ENCODE measurements at regions not wholly inside any gene's neighbourhood (a gene's known extent, or its start where the extent isn't known, plus 50 kb on each side); places are given as distances from the start of the nearest gene placed in this dataset.

DNA sequence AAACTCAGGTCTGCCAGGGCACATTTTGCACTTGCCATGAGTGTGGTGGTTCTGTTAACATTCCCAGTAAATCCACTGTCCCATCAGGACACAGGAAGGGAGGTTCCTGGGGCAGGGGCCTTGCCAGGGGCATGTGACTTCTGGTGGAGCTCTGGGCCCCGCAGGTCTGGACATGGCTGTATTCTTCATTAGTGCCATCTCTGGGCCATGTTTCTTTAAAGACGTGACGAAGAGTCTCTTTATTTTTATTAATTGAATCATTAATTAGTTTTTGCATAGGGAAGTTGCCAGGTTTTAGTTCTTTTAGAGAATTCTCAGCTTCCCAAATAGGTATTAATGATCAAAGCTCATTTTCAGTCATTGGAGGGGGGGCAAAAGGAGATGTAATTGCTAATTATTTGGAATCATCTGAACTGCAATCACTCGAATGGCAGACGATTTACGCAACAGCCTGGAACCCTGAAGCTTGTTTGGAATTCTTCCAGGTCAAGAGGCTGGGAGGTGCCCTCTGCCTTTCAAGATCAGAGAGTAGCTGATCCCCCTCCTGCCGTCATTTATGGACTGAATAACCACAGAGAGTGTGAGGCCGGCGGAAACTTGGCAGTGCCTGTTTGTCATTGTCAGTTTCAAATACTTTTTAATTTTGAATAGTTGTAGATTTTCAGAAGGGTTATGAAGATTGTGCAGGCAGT lies 106.2 kb downstream of the RTP5 start:
- Histone ChIP-seq H3K27me3 (ENCODE audit: control insufficient read depth, insufficient read depth, low read length) (no peaks in the 10 kb centered on the region), H3K9me3 (ENCODE audit: control insufficient read depth, insufficient read depth, low read length) (no peaks in the 10 kb centered on the region), H3K4me3 (ENCODE audit: low read depth, low read length) (no peak overlapping the region), H3K4me1 (ENCODE audit: control insufficient read depth, insufficient read depth, low read length) (no peaks in the 10 kb centered on the region), H3K36me3 (ENCODE audit: control insufficient read depth, insufficient read depth, low read length) (no peaks in the 10 kb centered on the region), H3K9ac (ENCODE audit: low read depth, low read length) (no peak overlapping the region), H3K27ac (ENCODE audit: low read depth, low read length) (no peak overlapping the region)

DNA sequence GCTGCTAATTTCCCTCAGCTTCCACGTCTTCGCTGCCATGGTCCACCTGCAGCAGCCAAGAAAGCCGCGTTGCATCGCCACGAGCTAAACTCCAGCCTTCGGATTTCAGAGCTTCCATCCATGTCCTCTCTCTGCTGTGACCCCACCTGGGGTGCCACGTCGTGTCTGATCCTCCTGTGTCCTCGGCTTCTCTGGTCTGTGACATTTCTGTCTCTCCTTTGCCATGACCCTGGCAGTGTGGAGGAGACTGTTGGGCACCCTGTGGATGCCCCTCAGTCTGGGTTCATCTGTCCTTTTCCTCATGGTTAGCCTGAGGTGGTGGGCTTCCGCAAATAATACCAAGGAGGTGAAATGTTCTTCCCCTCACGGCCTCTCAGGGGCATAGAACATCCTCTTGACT lies 106.8 kb downstream of the RTP5 start:
- H3K27ac ChIP-seq (ENCODE audit: low read depth, low read length): no peak overlapping the region
- no peaks in the 10 kb centered on the region for H3K36me3 ChIP-seq (ENCODE audit: control insufficient read depth, insufficient read depth, low read length)

DNA sequence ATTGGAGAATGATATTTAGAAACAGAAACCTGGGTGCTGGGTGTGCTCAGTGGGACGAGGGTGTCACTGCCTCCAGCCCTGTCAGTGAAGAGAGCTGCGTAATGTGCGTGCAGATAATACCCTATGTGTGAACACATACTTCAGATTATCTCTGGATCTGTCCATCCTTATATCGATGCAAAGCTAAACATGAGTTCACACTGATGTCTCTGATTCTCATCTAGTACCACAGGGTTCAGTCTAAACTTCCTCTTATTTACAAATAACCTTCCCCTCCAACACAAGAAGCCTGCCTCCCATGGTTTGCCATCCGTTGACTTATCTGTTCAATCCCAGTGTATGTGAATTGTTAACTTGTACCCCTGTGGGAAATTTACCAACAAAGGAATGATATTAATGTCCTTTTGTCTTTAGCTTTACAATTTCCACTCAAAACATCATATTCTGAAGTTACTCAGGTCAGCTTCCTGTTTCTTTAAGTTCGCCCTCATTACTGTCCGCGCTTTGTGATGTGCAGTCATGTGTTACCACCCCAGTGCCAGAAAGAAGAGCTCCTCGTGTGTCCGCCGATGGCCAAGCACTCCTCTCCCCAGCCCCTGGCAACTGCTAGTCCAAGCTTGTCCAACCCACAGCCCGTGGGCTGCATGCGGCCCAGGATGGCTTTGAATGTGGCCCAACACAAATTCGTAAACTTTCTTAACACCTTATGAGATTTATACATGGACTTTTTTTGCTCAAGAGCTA lies 108.2 kb downstream of the RTP5 start:
- Histone ChIP-seq H3K27ac (ENCODE audit: low read depth, low read length) (no peak overlapping the region), H3K4me3 (ENCODE audit: low read depth, low read length) (no peak overlapping the region), H3K36me3 (ENCODE audit: control insufficient read depth, insufficient read depth, low read length) (no peaks in the 10 kb centered on the region), H3K9me3 (ENCODE audit: control insufficient read depth, insufficient read depth, low read length) (no peaks in the 10 kb centered on the region), H3K9ac (ENCODE audit: low read depth, low read length) (no peak overlapping the region), H3K4me1 (ENCODE audit: control insufficient read depth, insufficient read depth, low read length) (no peaks in the 10 kb centered on the region), H3K27me3 (ENCODE audit: control insufficient read depth, insufficient read depth, low read length) (no peaks in the 10 kb centered on the region)

More for the DNA sequence above, 106.8 kb downstream of the RTP5 start:
- H3K9me3 ChIP-seq (ENCODE audit: control insufficient read depth, insufficient read depth, low read length): no peaks in the 10 kb centered on the region
- H3K4me1 ChIP-seq (ENCODE audit: control insufficient read depth, insufficient read depth, low read length): no peaks in the 10 kb centered on the region
- H3K4me3 ChIP-seq (ENCODE audit: low read depth, low read length): no peak overlapping the region
- no peaks in the 10 kb centered on the region for H3K27me3 ChIP-seq (ENCODE audit: control insufficient read depth, insufficient read depth, low read length)
- no peak overlapping the region for H3K9ac ChIP-seq (ENCODE audit: low read depth, low read length)

DNA sequence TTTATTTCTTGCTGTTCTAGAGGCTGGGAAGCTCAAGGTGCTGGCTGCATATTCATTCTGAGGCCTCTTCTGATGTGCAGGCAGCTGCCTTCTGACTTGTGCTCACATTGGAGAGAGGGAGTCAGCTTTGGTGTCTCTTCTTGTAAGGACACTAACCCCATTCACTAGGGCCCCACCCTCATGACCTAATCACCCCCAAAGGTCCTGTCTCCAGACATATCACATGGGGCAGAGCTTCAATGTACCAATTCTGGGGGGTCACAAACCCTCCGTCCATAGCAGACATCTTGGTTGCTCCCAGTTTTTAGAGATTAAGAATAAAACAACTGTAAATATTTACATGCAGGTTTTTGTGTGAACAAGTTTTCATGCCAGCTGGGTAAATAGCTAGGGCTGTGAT lies 109.1 kb downstream of the RTP5 start:
- Histone ChIP-seq H3K4me3 (ENCODE audit: low read depth, low read length) (no peak overlapping the region), H3K9me3 (ENCODE audit: control insufficient read depth, insufficient read depth, low read length) (no peaks in the 10 kb centered on the region), H3K27ac (ENCODE audit: low read depth, low read length) (no peak overlapping the region), H3K9ac (ENCODE audit: low read depth, low read length) (no peak overlapping the region), H3K27me3 (ENCODE audit: control insufficient read depth, insufficient read depth, low read length) (no peaks in the 10 kb centered on the region), H3K4me1 (ENCODE audit: control insufficient read depth, insufficient read depth, low read length) (no peaks in the 10 kb centered on the region), H3K36me3 (ENCODE audit: control insufficient read depth, insufficient read depth, low read length) (no peaks in the 10 kb centered on the region)

DNA sequence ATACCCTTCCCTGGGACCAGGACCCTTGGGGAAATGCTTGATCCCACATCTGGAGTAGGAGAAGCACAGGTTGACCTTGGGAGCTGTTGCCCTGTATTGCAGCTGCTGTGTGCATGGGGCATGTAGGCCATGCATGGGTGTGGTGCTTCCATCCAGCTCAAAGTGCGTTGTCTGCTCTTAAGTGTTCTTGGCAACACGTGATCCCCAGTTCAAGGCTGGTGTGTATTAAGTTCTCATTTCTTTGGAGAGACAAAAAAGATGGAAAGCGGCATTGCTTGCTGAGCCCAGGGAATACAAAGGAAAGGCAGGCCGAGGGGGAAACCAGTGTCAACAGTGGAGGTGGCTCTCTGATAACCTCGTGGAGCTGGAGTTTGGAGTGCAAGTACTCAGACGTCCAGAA lies 110.7 kb downstream of the RTP5 start:
- no peak overlapping the region for H3K9ac ChIP-seq (ENCODE audit: low read depth, low read length)
- no peaks in the 10 kb centered on the region for H3K27me3 ChIP-seq (ENCODE audit: control insufficient read depth, insufficient read depth, low read length)
- H3K36me3 ChIP-seq (ENCODE audit: control insufficient read depth, insufficient read depth, low read length): no peaks in the 10 kb centered on the region
- no peak overlapping the region for H3K27ac ChIP-seq (ENCODE audit: low read depth, low read length)
- no peaks in the 10 kb centered on the region for H3K4me1 ChIP-seq (ENCODE audit: control insufficient read depth, insufficient read depth, low read length)
- H3K9me3 ChIP-seq (ENCODE audit: control insufficient read depth, insufficient read depth, low read length): no peaks in the 10 kb centered on the region
- no peak overlapping the region for H3K4me3 ChIP-seq (ENCODE audit: low read depth, low read length)

DNA sequence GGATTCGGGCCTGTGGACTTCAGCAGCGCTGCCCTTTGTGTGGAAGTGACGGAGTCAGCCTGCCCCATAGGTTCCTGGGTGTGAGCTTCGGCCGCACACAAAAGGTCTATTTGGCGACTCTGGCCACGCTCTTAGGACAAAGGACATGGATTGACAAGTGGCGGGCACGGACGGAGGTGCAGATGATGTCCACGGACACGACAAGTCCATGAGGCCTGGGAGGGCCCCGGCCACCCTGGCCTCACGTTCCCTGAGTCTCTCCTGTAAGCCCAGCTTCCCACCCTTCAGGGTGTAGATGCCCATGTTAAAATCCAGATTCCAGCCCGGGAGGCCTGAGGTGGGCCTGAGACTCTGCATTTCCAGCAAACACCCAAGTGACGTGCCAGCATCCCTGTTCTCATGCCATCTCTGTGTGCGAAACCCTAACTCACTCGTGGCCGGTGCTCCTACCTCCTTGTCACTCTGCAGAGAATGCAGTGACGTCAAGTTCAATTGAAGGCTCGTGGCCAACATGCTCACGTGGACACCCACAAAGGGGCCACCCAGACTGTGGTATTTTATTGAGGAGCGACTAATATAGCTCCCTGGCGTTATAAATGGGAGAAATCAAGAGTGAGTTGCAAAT lies 111.7 kb downstream of the RTP5 start:
- H3K4me3 ChIP-seq (ENCODE audit: low read depth, low read length): no peak overlapping the region
- no peaks in the 10 kb centered on the region for H3K4me1 ChIP-seq (ENCODE audit: control insufficient read depth, insufficient read depth, low read length)
- no peak overlapping the region for H3K27ac ChIP-seq (ENCODE audit: low read depth, low read length)
- no peaks in the 10 kb centered on the region for H3K27me3 ChIP-seq (ENCODE audit: control insufficient read depth, insufficient read depth, low read length)
- H3K9me3 ChIP-seq (ENCODE audit: control insufficient read depth, insufficient read depth, low read length): no peaks in the 10 kb centered on the region
- no peaks in the 10 kb centered on the region for H3K36me3 ChIP-seq (ENCODE audit: control insufficient read depth, insufficient read depth, low read length)
- H3K9ac ChIP-seq (ENCODE audit: low read depth, low read length): no peak overlapping the region

DNA sequence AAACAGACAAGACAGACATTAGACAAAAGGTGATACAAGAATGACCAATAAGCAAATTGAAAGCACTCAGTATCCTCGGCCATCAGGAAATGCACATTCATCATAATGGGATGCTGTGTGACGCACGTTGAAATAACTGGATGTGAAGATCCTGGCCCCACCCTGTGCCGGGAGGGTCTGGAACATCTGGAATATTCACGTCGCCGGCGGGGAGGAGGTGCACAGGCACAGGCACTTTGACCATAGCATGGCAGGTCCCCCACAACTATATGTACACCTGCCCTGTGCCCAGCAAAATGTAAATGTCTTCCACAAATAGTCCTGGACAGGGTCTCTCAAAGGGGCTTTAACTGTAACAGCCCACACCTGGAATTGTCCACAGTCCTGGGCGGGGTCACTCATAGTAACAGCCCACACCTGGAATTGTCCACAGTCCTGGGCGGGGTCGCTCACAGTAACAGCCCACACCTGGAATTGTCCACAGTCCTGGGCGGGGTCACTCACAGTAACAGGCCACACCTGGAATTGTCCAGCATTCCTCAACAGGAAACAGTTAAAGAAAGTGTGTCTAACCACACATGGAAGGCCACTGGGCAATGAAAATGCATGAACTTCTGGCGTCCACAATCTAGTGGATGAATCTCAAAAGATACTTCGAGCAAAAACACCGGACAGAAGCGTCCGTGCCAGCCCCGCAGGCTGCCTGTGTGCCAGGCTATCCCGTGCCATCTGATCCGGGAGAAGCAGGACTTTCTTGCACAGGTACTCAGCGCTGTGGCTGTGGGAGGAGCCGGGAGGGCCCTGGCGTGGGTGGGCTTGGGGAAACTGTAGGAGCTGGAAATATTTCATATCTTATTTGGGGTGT lies 113.4 kb downstream of the RTP5 start:
- H3K27me3 ChIP-seq (ENCODE audit: control insufficient read depth, insufficient read depth, low read length): no peaks in the 10 kb centered on the region

DNA sequence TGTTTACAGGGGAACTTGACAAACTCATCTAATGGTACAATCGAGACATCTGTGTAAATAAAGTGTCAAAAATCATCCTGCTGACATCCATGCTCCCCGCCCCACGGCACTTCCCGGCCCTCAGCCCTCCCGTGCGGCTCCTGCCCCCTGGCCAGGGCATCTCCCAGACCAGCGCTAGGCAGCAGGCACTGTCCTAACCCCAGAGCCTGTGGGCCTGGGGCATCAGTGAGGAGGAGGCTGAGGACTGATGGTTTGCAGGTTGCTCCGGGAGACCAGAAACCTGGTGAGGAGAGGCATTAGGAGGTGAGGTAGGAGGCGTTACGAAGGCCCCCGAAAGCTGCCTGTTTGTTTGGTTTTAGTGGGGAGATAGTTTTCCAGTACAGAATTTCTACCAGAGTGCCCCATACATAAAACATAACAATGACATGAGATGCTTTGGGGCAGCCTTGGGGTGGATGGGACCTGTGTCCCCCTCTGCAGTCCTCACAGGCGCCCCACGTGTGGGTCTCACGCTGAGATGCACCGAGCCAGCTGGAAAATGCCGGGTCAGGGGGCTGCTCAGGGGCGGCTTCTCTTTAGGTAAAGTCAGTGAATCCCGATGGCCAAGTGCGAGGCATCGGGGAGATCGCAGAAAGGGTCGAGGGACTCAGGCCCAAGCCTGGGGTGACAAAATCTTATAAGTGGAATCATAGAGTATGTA lies 114.2 kb downstream of the RTP5 start:
- Histone ChIP-seq H3K9ac (ENCODE audit: low read depth, low read length) (no peak overlapping the region), H3K4me1 (ENCODE audit: control insufficient read depth, insufficient read depth, low read length) (no peaks in the 10 kb centered on the region), H3K27ac (ENCODE audit: low read depth, low read length) (no peak overlapping the region), H3K36me3 (ENCODE audit: control insufficient read depth, insufficient read depth, low read length) (no peaks in the 10 kb centered on the region), H3K4me3 (ENCODE audit: low read depth, low read length) (no peak overlapping the region), H3K27me3 (ENCODE audit: control insufficient read depth, insufficient read depth, low read length) (no peaks in the 10 kb centered on the region), H3K9me3 (ENCODE audit: control insufficient read depth, insufficient read depth, low read length) (peaks cover 3% of the 10 kb centered on the region; the same call in 1 of the 2 replicates)

More for the DNA sequence above, 113.4 kb downstream of the RTP5 start:
- H3K4me3 ChIP-seq (ENCODE audit: low read depth, low read length): no peak overlapping the region
- H3K27ac ChIP-seq (ENCODE audit: low read depth, low read length): no peak overlapping the region
- H3K9me3 ChIP-seq (ENCODE audit: control insufficient read depth, insufficient read depth, low read length): peaks cover 3% of the 10 kb centered on the region; the same call in 1 of the 2 replicates
- no peaks in the 10 kb centered on the region for H3K36me3 ChIP-seq (ENCODE audit: control insufficient read depth, insufficient read depth, low read length)
- H3K4me1 ChIP-seq (ENCODE audit: control insufficient read depth, insufficient read depth, low read length): no peaks in the 10 kb centered on the region
- no peak overlapping the region for H3K9ac ChIP-seq (ENCODE audit: low read depth, low read length)

DNA sequence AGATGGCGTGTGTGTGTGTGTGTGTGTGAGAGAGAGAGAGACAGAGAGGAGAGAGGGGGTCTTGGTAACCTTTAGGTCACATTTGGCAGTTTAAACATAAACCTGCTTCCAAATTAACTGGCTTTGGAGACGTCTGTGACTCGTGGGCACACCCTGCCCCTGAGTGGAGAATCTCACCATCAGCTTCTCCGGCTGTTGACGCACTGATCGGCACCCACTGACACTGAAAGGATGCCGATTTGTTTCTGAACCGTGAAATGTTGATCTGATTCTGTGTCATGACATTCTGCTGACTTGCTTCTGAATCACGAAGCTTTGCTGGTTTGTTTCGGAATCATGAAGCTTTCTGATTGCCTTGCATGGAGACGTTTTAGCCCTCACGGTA lies 114.7 kb downstream of the RTP5 start:
- H3K27me3 ChIP-seq (ENCODE audit: control insufficient read depth, insufficient read depth, low read length): no peaks in the 10 kb centered on the region
- H3K9me3 ChIP-seq (ENCODE audit: control insufficient read depth, insufficient read depth, low read length): peaks cover 3% of the 10 kb centered on the region; the same call in 1 of the 2 replicates
- H3K4me3 ChIP-seq (ENCODE audit: low read depth, low read length): no peak overlapping the region

DNA sequence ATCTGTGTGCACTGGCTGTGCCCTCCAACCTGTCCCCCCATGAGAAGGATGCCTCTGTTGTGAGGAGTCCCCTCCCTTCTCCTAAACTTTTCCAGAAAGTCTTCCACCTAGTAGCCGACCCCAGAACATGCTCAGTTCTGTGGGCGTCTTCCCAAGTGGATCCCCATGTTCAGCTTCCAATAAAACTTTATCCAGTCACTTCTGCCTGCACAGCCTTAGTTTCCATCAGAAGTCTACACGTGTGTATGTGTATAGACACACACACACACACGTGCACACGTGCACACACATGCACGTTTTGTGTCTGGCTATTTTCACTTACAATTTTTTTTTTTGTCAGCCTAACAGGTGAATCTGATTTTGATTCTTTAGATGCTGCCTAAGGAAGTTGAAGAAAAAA lies 115.1 kb downstream of the RTP5 start:
- Histone ChIP-seq H3K4me3 (ENCODE audit: low read depth, low read length) (no peak overlapping the region), H3K27me3 (ENCODE audit: control insufficient read depth, insufficient read depth, low read length) (no peaks in the 10 kb centered on the region), H3K4me1 (ENCODE audit: control insufficient read depth, insufficient read depth, low read length) (no peaks in the 10 kb centered on the region), H3K9me3 (ENCODE audit: control insufficient read depth, insufficient read depth, low read length) (peaks cover 3% of the 10 kb centered on the region; the same call in 1 of the 2 replicates), H3K36me3 (ENCODE audit: control insufficient read depth, insufficient read depth, low read length) (no peaks in the 10 kb centered on the region), H3K9ac (ENCODE audit: low read depth, low read length) (no peak overlapping the region), H3K27ac (ENCODE audit: low read depth, low read length) (no peak overlapping the region)

More for the DNA sequence above, 114.7 kb downstream of the RTP5 start:
- no peak overlapping the region for H3K27ac ChIP-seq (ENCODE audit: low read depth, low read length)
- H3K36me3 ChIP-seq (ENCODE audit: control insufficient read depth, insufficient read depth, low read length): no peaks in the 10 kb centered on the region
- no peaks in the 10 kb centered on the region for H3K4me1 ChIP-seq (ENCODE audit: control insufficient read depth, insufficient read depth, low read length)
- no peak overlapping the region for H3K9ac ChIP-seq (ENCODE audit: low read depth, low read length)

All from HUES48 (cell line).